ENCODE measurements at regions not wholly inside any gene's neighbourhood (a gene's known extent, or its start where the extent isn't known, plus 50 kb on each side); places are given as distances from the start of the nearest gene placed in this dataset.

GRCh38 chr2:217286833-217287232 is 427.0 kb upstream of the TNP1 start:
- TF ChIP-seq CTCF (IDR thresholded peaks at IDR 0.05; ENCODE audit: borderline replicate concordance, extremely low read depth, low read length, poor library complexity, severe bottlenecking), result no peak
- no peak for TF ChIP-seq EZH2 (IDR thresholded peaks at IDR 0.05; ENCODE audit: borderline replicate concordance, low read depth, low read length, severe bottlenecking)
